ENCODE measurements at regions not wholly inside any gene's neighbourhood (a gene's known extent, or its start where the extent isn't known, plus 50 kb on each side); places are given as distances from the start of the nearest gene placed in this dataset.

DNA sequence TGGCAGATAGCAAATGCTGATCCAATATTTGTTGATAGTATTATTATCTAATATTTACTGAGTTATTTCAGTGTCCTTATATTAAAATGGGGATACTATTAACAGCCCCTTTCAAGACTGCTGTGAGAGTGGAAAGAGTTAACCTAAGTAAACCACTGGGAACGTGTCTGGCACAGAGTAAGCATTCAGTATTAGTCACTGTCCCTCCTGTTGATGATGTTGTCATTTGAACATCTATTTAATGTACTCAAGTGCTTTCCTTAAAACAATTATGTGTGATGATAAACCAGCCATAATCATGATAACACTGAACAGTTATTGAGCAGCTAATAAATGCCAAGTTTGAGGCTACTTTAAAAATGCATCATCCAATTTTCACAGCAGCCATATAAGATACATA lies 135.7 kb upstream of the XYLT1 start:
- no peak for TF ChIP-seq POLR2A (IDR thresholded peaks at IDR 0.05; ENCODE audit: low read depth)
- TF ChIP-seq, protein P1, sequence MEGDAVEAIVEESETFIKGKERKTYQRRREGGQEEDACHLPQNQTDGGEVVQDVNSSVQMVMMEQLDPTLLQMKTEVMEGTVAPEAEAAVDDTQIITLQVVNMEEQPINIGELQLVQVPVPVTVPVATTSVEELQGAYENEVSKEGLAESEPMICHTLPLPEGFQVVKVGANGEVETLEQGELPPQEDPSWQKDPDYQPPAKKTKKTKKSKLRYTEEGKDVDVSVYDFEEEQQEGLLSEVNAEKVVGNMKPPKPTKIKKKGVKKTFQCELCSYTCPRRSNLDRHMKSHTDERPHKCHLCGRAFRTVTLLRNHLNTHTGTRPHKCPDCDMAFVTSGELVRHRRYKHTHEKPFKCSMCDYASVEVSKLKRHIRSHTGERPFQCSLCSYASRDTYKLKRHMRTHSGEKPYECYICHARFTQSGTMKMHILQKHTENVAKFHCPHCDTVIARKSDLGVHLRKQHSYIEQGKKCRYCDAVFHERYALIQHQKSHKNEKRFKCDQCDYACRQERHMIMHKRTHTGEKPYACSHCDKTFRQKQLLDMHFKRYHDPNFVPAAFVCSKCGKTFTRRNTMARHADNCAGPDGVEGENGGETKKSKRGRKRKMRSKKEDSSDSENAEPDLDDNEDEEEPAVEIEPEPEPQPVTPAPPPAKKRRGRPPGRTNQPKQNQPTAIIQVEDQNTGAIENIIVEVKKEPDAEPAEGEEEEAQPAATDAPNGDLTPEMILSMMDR (IDR thresholded peaks at IDR 0.05), result no peak
